Gastroesophageal sphincter (tissue), 4 donors: ENCODE measurements at regions not wholly inside any gene's neighbourhood (a gene's known extent, or its start where the extent isn't known, plus 50 kb on each side); places are given as distances from the start of the nearest gene placed in this dataset.

ENCODE experiments used
- ATAC-seq: fragments of 150-250 bp; one replicate; pipeline ENCODE4 v1.9.1; 2016; ENCODE audit warnings: mild to moderate bottlenecking, moderate library complexity
- H3K27ac ChIP-seq, 4 donors: fragments of 200-600 bp; sonication (generic) in 3 of 4; 1 replicate in 3 of 4; 2 replicates in 1 of 4; pipeline ENCODE4 v1.5.1; 2016 to 2019
- H3K27me3 ChIP-seq: fragments of 200-600 bp; sonication (generic); one replicate; pipeline ENCODE4 v1.5.1; 2019
- H3K36me3 ChIP-seq, 2 donors: fragments of 200-600 bp; sonication (generic); one replicate each; pipeline ENCODE4 v1.5.1; 2019; ENCODE audit warnings: control low read depth in 1 of 2
- H3K4me1 ChIP-seq, 3 donors: fragments of 200-600 bp; sonication (generic); 1 replicate in 2 of 3; 2 replicates in 1 of 3; pipeline ENCODE4 v1.5.1; 2016 to 2019; ENCODE audit warnings: control low read depth in 2 of 3
- H3K4me3 ChIP-seq, 2 donors: fragments of 200-600 bp; sonication (generic); one replicate each; pipeline ENCODE4 v1.5.1; 2019; ENCODE audit warnings: mild to moderate bottlenecking in 1 of 2, moderate library complexity in 1 of 2
- H3K9me3 ChIP-seq, 3 donors: fragments of 200-600 bp; sonication (generic); one replicate each; pipeline ENCODE4 v1.5.1; 2017 to 2019; ENCODE audit warnings: control low read depth in 2 of 3
- CTCF ChIP-seq, 4 experiments: fragments of 200-600 bp in 2 of 4; fragments of 450-650 bp in 2 of 4; sonication (generic) in 1 of 4; IDR thresholded peaks; one replicate each; pipeline ENCODE4 v1.5.1; 2017 to 2019; ENCODE audit warnings: antibody characterized with exemption in 4 of 4, mild to moderate bottlenecking in 2 of 4, moderate library complexity in 2 of 4
- EP300 ChIP-seq: sonication (generic); formaldehyde crosslinking; IDR thresholded peaks from one replicate; pipeline ENCODE4 v1.6.1; 2017; ENCODE audit warnings: antibody characterized with exemption, mild to moderate bottlenecking
- POLR2A ChIP-seq, 2 donors: fragments of 450-650 bp; IDR thresholded peaks; one replicate each; pipeline ENCODE4 v1.6.1; 2017; ENCODE audit warnings: antibody characterized with exemption in 2 of 2, mild to moderate bottlenecking in 2 of 2, moderate library complexity in 1 of 2
- POLR2AphosphoS5 ChIP-seq: sonication (generic); formaldehyde crosslinking; IDR thresholded peaks from one replicate; pipeline ENCODE4 v1.6.1; 2017; ENCODE audit warnings: antibody characterized with exemption
- WGBS, 2 donors: methylation state at CpG; one replicate each; pipeline ENCODE4 v1.1.5; 2018; ENCODE audit warnings: low coverage in 1 of 2; 5-methylcytosine and 5-hydroxymethylcytosine counted together

GRCh38 chr4:143054971-143055370 lies 129.7 kb upstream of the USP38 start:
- TF ChIP-seq POLR2AphosphoS5 (no peak), CTCF (IDR thresholded peaks at IDR 0.05) (no peak), EP300 (no peak), POLR2A (IDR thresholded peaks at IDR 0.05) (no peak)
- no peak overlapping the region for H3K27ac ChIP-seq
- no peak for ATAC-seq
- H3K9me3 ChIP-seq: no peaks in the 10 kb centered on the region
- no peaks in the 10 kb centered on the region for H3K27me3 ChIP-seq
- H3K36me3 ChIP-seq: no peaks in the 10 kb centered on the region
- H3K4me3 ChIP-seq: no peak overlapping the region
- no peaks in the 10 kb centered on the region for H3K4me1 ChIP-seq
- WGBS, 2 donors: 0% methylated on average over 1 of the region's 1 CpG

GRCh38 chr4:143055997-143056396 lies 128.7 kb upstream of the USP38 start:
- Histone ChIP-seq H3K27ac (no peak overlapping the region), H3K36me3 (no peaks in the 10 kb centered on the region), H3K9me3 (no peaks in the 10 kb centered on the region), H3K4me1 (no peaks in the 10 kb centered on the region), H3K27me3 (no peaks in the 10 kb centered on the region), H3K4me3 (no peak overlapping the region)
- no peak for TF ChIP-seq EP300
- TF ChIP-seq CTCF (IDR thresholded peaks at IDR 0.05): no peak
- no peak for TF ChIP-seq POLR2A (IDR thresholded peaks at IDR 0.05)
- no peak for TF ChIP-seq POLR2AphosphoS5
- WGBS, 2 donors: 96 to 100% methylated on average over 3 of the region's 4 CpGs
- ATAC-seq: no peak

GRCh38 chr4:143071351-143071750 lies 113.4 kb upstream of the USP38 start:
- no peaks in the 10 kb centered on the region for H3K4me1 ChIP-seq
- no peaks in the 10 kb centered on the region for H3K36me3 ChIP-seq
- TF ChIP-seq POLR2A (IDR thresholded peaks at IDR 0.05): no peak
- TF ChIP-seq CTCF (IDR thresholded peaks at IDR 0.05): no peak
- TF ChIP-seq POLR2AphosphoS5: no peak
- no peak for TF ChIP-seq EP300
- WGBS, 2 donors: 100% methylated on average over 2 of the region's 4 CpGs; no CpG with 5 or more reads in 1 of the 2 donors
- H3K27me3 ChIP-seq: no peaks in the 10 kb centered on the region
- H3K9me3 ChIP-seq: peaks cover 0 to 10% (median 0%) of the 10 kb centered on the region in 3 donors
- no peak overlapping the region for H3K4me3 ChIP-seq
- no peak for ATAC-seq
- H3K27ac ChIP-seq: no peak overlapping the region

- no peaks in the 10 kb centered on the region for H3K9me3 ChIP-seq
- no peak overlapping the region for H3K27ac ChIP-seq
- ATAC-seq: no peak
- no peak overlapping the region for H3K4me3 ChIP-seq
- no peaks in the 10 kb centered on the region for H3K4me1 ChIP-seq
- H3K27me3 ChIP-seq: no peaks in the 10 kb centered on the region
- WGBS, 2 donors: 56 to 87% methylated on average over 3 to 4 of the region's 4 CpGs
- H3K36me3 ChIP-seq: no peaks in the 10 kb centered on the region
- TF ChIP-seq CTCF (IDR thresholded peaks at IDR 0.05) (no peak), POLR2AphosphoS5 (no peak), EP300 (no peak), POLR2A (IDR thresholded peaks at IDR 0.05) (no peak)
Measured at GRCh38 chr4:143076723-143077122, 108.0 kb upstream of the USP38 start.

- H3K4me3 ChIP-seq: no peak overlapping the region
- no peak for ATAC-seq
- no peaks in the 10 kb centered on the region for H3K27me3 ChIP-seq
- no peak overlapping the region for H3K27ac ChIP-seq
- peaks cover 0 to 11% (median 0%) of the 10 kb centered on the region in 3 donors for H3K4me1 ChIP-seq
- 71 to 86% methylated on average over 1 of the region's 1 CpG for WGBS, 2 donors
- H3K9me3 ChIP-seq: no peaks in the 10 kb centered on the region
- H3K36me3 ChIP-seq: no peaks in the 10 kb centered on the region
- TF ChIP-seq POLR2A (IDR thresholded peaks at IDR 0.05): no peak
- TF ChIP-seq EP300: no peak
- TF ChIP-seq POLR2AphosphoS5: no peak
- TF ChIP-seq CTCF (IDR thresholded peaks at IDR 0.05): no peak
Measured at GRCh38 chr4:143082701-143083100, 102.0 kb upstream of the USP38 start.
